ENCODE measurements at regions not wholly inside any gene's neighbourhood (a gene's known extent, or its start where the extent isn't known, plus 50 kb on each side); places are given as distances from the start of the nearest gene placed in this dataset.

- TF ChIP-seq RBFOX2 (IDR thresholded peaks at IDR 0.05; ENCODE audit: low read depth, low read length) = no peak
- TF ChIP-seq ZNF879 (CRISPR knock-in tag; IDR thresholded peaks at IDR 0.05) = no peak
- TF ChIP-seq SSRP1 (CRISPR knock-in tag; IDR thresholded peaks at IDR 0.05) = no peak
- TF ChIP-seq EP300 (IDR thresholded peaks at IDR 0.05; ENCODE audit: low read depth in 2 of 2, low read length in 2 of 2) = peak in 1 of 2 experiments; percentile 2; a peak in 1 of 4 replicates
- TF ChIP-seq EP300 (CRISPR knock-in tag; IDR thresholded peaks at IDR 0.05; ENCODE audit: borderline replicate concordance) = no peak
- TF ChIP-seq DR1 (CRISPR knock-in tag; IDR thresholded peaks at IDR 0.05) = no peak
- TF ChIP-seq ZBTB39 (CRISPR knock-in tag; IDR thresholded peaks at IDR 0.05) = no peak
- no peak for TF ChIP-seq ETS1 (CRISPR knock-in tag; IDR thresholded peaks at IDR 0.05)
- TF ChIP-seq NPAS2 (CRISPR knock-in tag; IDR thresholded peaks at IDR 0.05; ENCODE audit: borderline replicate concordance) = no peak
- TF ChIP-seq GLI4 (CRISPR knock-in tag; IDR thresholded peaks at IDR 0.05; ENCODE audit: borderline replicate concordance) = no peak
- no peak for TF ChIP-seq NFYC (CRISPR knock-in tag; IDR thresholded peaks at IDR 0.05)
- TF ChIP-seq MEIS2 (CRISPR knock-in tag; IDR thresholded peaks at IDR 0.05) = 0 out of 2 replicates have a peak, but pooled peaks have one; percentile 45
- no peak for TF ChIP-seq TERF1 (CRISPR knock-in tag; IDR thresholded peaks at IDR 0.05)
- no peak for TF ChIP-seq ZNF775 (CRISPR knock-in tag; IDR thresholded peaks at IDR 0.05; ENCODE audit: borderline replicate concordance)
- no peak for TF ChIP-seq ATF7-NPFF (CRISPR knock-in tag; IDR thresholded peaks at IDR 0.05; ENCODE audit: low read depth)
- TF ChIP-seq ZNF562 (CRISPR knock-in tag; IDR thresholded peaks at IDR 0.05; ENCODE audit: borderline replicate concordance) = no peak
- no peak for TF ChIP-seq HBP1 (CRISPR knock-in tag; IDR thresholded peaks at IDR 0.05; ENCODE audit: low read depth)
- TF ChIP-seq ZNF281 (CRISPR knock-in tag; IDR thresholded peaks at IDR 0.05; ENCODE audit: borderline replicate concordance) = peak; percentile 25; the same call in 1 of the 2 replicates
- peak; percentile 64; the same call in 1 of the 2 replicates for TF ChIP-seq ZBTB7B (CRISPR knock-in tag; IDR thresholded peaks at IDR 0.05)
- peak; percentile 40; the same call in 1 of the 2 replicates for TF ChIP-seq MED1 (CRISPR knock-in tag; IDR thresholded peaks at IDR 0.05)
- TF ChIP-seq KLF13 (CRISPR knock-in tag; IDR thresholded peaks at IDR 0.05) = no peak
These were observed 81.2 kb downstream of the UNC5CL start (continued) for GRCh38 chr6:40957616-40958492.
